ENCODE measurements at regions not wholly inside any gene's neighbourhood (a gene's known extent, or its start where the extent isn't known, plus 50 kb on each side); places are given as distances from the start of the nearest gene placed in this dataset.

DNA sequence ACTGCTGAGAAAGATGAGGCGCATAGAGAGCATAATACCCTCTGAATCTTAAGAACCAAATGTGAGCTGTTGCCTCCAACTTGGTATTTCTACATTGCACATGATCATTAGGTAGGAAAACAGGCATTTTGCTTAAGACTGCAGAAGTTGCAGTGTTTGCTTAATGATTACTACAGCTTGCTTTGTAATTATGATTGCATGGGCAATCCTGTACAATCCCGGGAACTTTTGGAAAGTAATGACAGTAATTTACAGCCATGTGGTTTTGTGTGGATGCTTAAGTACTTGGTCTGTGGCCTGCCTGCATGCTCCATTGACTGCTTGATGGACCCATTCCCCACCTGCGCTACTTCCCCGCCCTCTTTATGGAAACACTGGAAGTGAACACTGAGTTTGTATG lies 301.1 kb downstream of the DIPK2A start:
- Histone ChIP-seq H3K4me3 (no peak overlapping the region), H3K4me1 (replicated peaks) (no peaks in the 10 kb centered on the region), H3K27me3 (replicated peaks; ENCODE audit: insufficient read depth) (no peaks in the 10 kb centered on the region), H3K27ac (no peak overlapping the region), H3K36me3 (no peaks in the 10 kb centered on the region), H3K9me3 (no peaks in the 10 kb centered on the region)
- WGBS: 66% methylated on average over 4 of the region's 4 CpGs
- TF ChIP-seq POLR2AphosphoS5 (IDR thresholded peaks at IDR 0.05) (no peak), POLR2A (IDR thresholded peaks at IDR 0.05) (no peak)
- TF ChIP-seq, protein P1, sequence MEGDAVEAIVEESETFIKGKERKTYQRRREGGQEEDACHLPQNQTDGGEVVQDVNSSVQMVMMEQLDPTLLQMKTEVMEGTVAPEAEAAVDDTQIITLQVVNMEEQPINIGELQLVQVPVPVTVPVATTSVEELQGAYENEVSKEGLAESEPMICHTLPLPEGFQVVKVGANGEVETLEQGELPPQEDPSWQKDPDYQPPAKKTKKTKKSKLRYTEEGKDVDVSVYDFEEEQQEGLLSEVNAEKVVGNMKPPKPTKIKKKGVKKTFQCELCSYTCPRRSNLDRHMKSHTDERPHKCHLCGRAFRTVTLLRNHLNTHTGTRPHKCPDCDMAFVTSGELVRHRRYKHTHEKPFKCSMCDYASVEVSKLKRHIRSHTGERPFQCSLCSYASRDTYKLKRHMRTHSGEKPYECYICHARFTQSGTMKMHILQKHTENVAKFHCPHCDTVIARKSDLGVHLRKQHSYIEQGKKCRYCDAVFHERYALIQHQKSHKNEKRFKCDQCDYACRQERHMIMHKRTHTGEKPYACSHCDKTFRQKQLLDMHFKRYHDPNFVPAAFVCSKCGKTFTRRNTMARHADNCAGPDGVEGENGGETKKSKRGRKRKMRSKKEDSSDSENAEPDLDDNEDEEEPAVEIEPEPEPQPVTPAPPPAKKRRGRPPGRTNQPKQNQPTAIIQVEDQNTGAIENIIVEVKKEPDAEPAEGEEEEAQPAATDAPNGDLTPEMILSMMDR (IDR thresholded peaks at IDR 0.05): no peak
- DNase-seq (ENCODE audit: low spot score): no peak
- intact Hi-C loops (cut with DNase I): no loop called here

DNA sequence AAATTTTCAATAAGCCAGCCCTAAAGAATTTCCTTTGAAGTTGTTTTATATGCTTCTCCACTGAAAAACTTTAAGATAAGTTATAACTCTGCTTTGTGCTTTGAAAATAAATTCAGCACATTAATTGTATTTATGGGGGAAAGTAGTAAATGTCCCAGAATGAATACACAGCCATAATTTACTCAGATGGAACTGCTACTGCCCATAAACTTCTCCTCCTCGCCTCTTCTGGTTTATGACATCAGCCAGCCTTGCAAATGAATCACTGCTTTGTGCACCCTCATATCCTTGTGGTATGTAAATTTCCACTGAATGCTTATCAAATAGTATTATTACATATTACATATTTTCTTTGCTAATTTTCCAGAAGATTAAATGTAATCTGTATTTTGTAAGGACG lies 302.0 kb downstream of the DIPK2A start:
- H3K27me3 ChIP-seq (replicated peaks; ENCODE audit: insufficient read depth): no peaks in the 10 kb centered on the region
- DNase-seq (ENCODE audit: low spot score): peak; percentile 33
- TF ChIP-seq POLR2AphosphoS5 (IDR thresholded peaks at IDR 0.05): peak; percentile 73
- TF ChIP-seq, protein P1 (IDR thresholded peaks at IDR 0.05): no peak
- H3K4me1 ChIP-seq (replicated peaks): no peaks in the 10 kb centered on the region
- 44% methylated on average over 2 of the region's 2 CpGs for WGBS
- H3K27ac ChIP-seq: no peak overlapping the region
- H3K4me3 ChIP-seq: no peak overlapping the region
- H3K9me3 ChIP-seq: no peaks in the 10 kb centered on the region
- H3K36me3 ChIP-seq: no peaks in the 10 kb centered on the region
- intact Hi-C loops (cut with DNase I): no loop called here

DNA sequence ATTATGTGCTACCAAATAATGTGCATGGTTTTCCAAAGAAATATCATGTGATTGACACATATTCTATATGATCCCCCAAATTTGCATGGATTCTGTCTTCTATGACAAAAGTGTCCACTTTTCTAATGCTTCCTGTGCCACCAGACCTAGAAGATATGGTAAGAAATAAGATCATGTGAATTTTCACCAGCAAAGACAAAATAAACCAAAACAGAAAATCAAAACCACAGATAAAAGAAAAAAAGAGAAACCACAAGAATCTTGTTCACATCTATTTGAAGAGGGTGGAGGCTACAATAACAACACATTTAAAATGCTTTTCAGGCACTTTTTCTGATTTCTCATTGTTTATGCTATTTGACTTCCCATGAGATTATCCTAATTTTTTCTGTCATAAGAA lies 303.4 kb downstream of the DIPK2A start:
- H3K36me3 ChIP-seq: no peaks in the 10 kb centered on the region
- H3K4me1 ChIP-seq (replicated peaks): no peaks in the 10 kb centered on the region
- no peak overlapping the region for H3K4me3 ChIP-seq
- H3K9me3 ChIP-seq: no peaks in the 10 kb centered on the region
- no peak for DNase-seq (ENCODE audit: low spot score)
- TF ChIP-seq POLR2AphosphoS5 (IDR thresholded peaks at IDR 0.05) (no peak), POLR2A (IDR thresholded peaks at IDR 0.05) (no peak)
- TF ChIP-seq, protein P1 (IDR thresholded peaks at IDR 0.05): no peak
- H3K27ac ChIP-seq: no peak overlapping the region
- no peaks in the 10 kb centered on the region for H3K27me3 ChIP-seq (replicated peaks; ENCODE audit: insufficient read depth)
- intact Hi-C loops (cut with DNase I): no loop called here

DNA sequence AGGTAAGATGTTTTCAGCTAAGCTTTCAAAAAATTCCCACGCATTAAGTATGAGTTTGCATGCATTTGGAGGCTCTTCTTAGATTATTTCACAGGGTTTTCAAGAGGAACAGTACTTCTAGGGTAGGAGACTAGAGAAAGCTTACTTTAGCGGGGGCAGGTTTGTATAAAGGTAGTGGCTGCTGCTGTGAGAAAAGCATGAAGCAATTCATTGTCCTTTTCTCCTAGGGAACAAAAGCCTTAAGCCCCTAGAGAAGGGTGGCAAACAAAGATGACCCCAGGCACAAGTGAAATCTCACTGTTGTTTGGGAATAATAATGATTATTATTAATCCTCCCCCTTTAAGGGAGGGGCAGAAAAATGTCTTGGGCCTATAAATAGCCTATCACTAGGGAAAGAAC lies 310.7 kb downstream of the DIPK2A start:
- intact Hi-C loops (cut with DNase I): no loop called here

DNA sequence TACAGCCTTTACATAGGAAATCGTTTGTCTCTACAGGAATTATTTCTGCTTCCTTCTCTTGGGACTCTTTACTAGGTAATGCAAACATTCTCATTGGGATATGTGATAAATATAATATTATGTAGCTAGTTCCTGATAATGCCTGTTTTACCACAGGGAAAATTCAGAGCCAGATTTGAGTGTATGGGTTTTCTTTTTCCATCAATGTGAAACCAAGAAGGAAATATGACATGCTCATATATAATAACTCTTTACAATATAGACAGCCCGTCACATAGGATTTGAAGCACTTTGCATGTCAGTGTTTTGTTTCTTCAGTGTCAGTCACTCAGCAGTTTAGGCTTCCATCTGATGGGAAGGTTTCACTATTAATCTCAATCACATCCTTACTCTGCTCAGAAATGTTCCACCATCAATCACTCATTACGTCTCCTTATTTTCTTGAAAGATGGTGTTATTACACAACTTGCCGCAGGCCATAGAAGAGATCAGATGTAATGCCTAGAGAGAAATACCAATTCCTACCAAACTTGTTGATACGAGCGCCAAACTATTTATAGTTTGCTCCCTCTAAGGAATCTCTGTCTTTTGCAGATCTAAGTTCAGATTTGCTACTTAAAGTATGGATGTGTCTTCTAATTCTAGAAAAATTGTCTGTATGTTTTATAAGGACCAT lies 314.8 kb downstream of the DIPK2A start:
- 93% methylated on average over 6 of the region's 6 CpGs for WGBS
- Histone ChIP-seq H3K27me3 (replicated peaks; ENCODE audit: insufficient read depth) (no peaks in the 10 kb centered on the region), H3K36me3 (no peaks in the 10 kb centered on the region), H3K9me3 (no peaks in the 10 kb centered on the region), H3K4me3 (no peak overlapping the region), H3K4me1 (replicated peaks) (no peaks in the 10 kb centered on the region), H3K27ac (no peak overlapping the region)
- no peak for DNase-seq (ENCODE audit: low spot score)
- TF ChIP-seq POLR2A (IDR thresholded peaks at IDR 0.05): no peak
- intact Hi-C loops (cut with DNase I): no loop called here

More for the DNA sequence above, 310.7 kb downstream of the DIPK2A start:
- WGBS: 96% methylated on average over 2 of the region's 2 CpGs
- TF ChIP-seq, protein P1 (IDR thresholded peaks at IDR 0.05): no peak
- no peak for TF ChIP-seq POLR2AphosphoS5 (IDR thresholded peaks at IDR 0.05)
- no peak for TF ChIP-seq POLR2A (IDR thresholded peaks at IDR 0.05)
- H3K27me3 ChIP-seq (replicated peaks; ENCODE audit: insufficient read depth): no peaks in the 10 kb centered on the region
- no peak for DNase-seq (ENCODE audit: low spot score)
- H3K27ac ChIP-seq: no peak overlapping the region
- H3K9me3 ChIP-seq: no peaks in the 10 kb centered on the region
- H3K36me3 ChIP-seq: no peaks in the 10 kb centered on the region
- H3K4me1 ChIP-seq (replicated peaks): no peaks in the 10 kb centered on the region
- H3K4me3 ChIP-seq: no peak overlapping the region
